Activated naive CD4-positive, alpha-beta T cell (primary cell): ENCODE measurements at regions not wholly inside any gene's neighbourhood (a gene's known extent, or its start where the extent isn't known, plus 50 kb on each side); places are given as distances from the start of the nearest gene placed in this dataset.

Experiments
- DNase-seq, 4 experiments: peaks; one replicate each; lab custom pipeline; 2025; lab: John Stamatoyannopoulos, UW

GRCh38 chr4:124219389-124219788 is 493.1 kb downstream of the ANKRD50 start:
- no peak for DNase-seq

GRCh38 chr4:124224256-124224655 is 488.3 kb downstream of the ANKRD50 start:
- no peak for DNase-seq

DNA sequence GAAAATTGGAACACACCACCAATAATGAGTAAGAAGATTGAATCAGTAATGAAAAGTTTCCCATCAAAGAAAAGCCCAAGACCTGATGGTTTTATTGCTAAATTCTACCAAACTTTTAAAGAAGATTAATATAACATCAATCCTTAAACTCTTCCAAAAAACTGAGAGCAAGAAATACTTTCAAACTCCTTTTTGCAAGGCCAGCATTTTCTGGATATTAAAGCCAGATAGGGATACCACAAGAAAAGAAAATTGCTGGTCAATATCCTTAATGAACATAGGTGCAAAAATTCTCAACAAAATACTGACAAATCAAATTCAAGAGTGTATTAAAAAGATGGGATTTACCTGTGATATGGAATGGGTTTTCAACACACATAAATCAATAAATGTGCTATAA is 484.6 kb downstream of the ANKRD50 start:
- no peak for DNase-seq

DNA sequence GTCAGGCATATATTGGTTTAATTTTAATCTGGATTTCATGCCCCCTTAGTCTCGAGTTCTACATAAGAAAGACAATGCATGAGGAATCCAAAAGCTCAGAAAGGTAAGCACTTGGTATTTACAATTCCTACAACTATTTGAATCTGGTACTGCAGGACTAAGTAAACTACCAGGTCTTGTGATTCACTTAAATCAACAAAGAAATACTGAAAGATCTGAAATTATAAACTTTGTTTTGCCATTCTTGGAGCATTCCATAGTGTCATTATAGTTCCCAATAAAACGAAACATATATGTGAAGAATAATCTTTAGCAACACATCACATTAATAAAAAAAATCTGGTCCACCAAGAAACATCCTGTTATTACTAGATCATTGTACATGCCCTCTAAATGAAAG is 482.3 kb downstream of the ANKRD50 start:
- no peak for DNase-seq

DNA sequence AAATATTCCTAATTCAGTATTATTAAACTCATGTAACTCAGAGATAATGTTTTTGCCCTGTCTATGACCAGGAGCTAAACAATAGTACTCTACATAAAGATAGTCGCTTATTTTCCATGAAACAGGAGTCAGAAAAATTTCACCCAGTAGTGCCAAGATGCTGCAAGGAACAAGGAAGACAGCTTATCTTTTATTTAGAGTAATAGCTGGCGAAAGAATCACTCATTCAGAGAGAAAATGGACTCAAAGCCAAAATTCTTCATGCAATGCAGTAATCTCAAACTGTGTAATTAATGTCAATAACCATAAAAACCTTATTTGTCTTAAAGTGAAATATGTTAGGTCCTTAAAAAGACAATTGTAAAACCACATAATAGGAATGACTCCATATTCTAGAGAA is 477.8 kb downstream of the ANKRD50 start:
- DNase-seq: no peak

GRCh38 chr4:124243671-124244366 is 468.7 kb downstream of the ANKRD50 start:
- no peak for DNase-seq

GRCh38 chr4:124253080-124253479 is 459.5 kb downstream of the ANKRD50 start:
- no peak for DNase-seq

- peak in 1 of 4 experiments; percentile 0 for DNase-seq
Measured at GRCh38 chr4:124262211-124263179, 450.0 kb downstream of the ANKRD50 start.

- no peak for DNase-seq
Measured at GRCh38 chr4:124265701-124266100, 446.8 kb downstream of the ANKRD50 start.

DNA sequence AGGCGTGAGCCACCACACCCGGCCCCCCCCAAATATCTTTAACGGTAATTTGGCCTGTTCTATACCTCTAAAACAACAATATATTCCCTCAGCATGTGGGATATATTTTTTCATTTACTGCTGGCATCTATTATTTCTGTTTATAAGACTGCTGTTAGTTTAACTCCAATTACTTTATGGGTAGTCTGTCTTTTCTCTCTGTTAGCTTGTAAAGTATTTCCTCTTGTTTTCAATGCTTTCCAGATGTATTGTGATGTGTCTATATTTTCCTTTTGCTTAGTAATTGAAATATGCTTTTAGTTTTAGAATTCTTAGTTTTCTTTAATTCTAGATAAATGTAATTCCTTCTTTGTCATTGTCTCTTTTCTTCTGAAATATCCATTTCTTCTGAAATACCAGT is 445.8 kb downstream of the ANKRD50 start:
- DNase-seq: no peak

- DNase-seq: no peak
Measured at GRCh38 chr4:124276461-124276860, 436.1 kb downstream of the ANKRD50 start.

DNA sequence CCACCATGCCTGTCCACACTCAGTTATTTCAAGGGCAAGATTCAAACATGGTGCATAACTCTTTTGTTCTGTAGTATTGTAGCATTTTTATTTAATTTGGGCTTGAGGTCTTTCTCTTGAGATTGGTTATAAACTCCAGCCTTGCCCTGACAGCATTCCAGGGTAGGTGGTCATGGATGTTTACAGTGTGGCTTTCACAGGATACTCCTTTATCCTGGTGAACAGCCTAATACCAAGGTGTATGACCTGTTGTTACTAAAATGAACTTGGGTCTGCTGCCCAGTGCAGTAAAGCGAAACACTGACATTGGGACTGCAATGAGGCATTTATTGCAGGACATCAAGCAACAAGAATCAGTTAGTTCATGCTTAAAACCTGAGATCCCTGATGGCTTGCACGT is 434.8 kb downstream of the ANKRD50 start:
- DNase-seq: no peak

GRCh38 chr4:124278477-124278876 is 434.1 kb downstream of the ANKRD50 start:
- no peak for DNase-seq

DNA sequence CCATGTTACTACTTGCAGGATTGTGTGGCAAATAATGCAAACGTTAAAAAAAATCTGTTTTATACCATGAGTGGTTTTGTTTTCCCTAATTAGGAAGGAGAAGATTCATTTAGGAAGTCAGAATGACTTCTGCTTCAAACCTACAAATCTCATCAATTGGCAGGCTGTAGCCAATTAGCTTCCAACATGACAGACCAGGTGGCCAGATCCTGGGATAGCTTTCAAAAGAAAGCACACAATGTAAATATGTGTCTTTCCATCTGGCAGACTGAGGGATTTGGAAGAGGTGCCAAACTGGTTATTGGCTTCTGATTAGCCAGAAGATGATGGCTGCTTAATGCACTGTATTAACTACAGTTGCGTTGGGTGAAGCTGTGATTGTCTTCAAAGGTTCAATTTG is 432.8 kb downstream of the ANKRD50 start:
- no peak for DNase-seq

DNA sequence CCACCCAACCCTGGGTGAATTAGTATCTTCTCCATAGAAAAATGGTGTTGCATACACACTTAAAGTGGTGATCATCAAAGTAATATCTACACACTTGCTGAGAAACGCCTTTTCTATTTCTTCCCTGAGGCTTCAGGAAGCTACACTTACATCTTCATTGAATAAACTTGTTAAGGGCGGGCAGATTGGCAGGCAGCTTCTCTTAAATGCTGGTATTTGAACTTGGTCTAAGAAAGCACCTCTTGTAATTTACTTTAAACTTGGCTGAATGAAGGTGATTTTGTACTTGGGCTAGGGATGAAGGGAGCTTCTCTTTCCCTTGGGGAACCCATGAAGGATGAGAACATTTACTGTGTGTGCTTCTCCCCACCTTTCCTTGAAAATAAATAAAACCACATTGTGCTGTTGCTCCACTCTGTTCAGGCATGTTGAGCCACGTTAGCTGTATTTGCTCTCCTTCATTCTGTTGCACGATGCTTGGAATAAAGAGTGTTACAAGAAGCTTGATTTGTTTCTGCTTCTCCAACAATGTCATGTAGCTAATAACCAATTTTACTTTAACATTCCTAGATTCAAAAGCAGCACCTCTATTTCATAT is 430.1 kb downstream of the ANKRD50 start:
- no peak for DNase-seq

GRCh38 chr4:124288706-124289486 is 423.6 kb downstream of the ANKRD50 start:
- DNase-seq: no peak

GRCh38 chr4:124290678-124291077 is 421.9 kb downstream of the ANKRD50 start:
- DNase-seq: no peak

- DNase-seq: no peak
Measured at GRCh38 chr4:124295413-124295812, 417.1 kb downstream of the ANKRD50 start.

DNA sequence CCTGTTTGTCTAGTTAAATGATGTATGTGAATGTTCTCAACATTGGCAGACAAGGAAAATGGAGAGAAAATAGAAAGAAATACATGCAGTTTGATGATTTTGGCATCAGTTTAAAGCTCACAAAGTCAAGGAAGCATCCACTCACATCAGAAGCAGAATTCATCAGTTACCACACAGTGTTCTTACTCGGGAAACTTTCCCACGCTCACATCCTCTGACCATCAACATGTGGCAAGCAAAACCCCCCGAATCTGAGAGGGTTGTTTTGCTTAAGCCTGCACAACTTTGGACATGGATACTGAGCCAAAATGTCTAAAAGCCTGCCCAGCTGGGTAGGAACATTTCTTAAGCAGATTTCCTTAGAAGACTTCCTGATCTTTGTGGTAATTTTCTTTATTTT is 407.6 kb downstream of the ANKRD50 start:
- no peak for DNase-seq

DNA sequence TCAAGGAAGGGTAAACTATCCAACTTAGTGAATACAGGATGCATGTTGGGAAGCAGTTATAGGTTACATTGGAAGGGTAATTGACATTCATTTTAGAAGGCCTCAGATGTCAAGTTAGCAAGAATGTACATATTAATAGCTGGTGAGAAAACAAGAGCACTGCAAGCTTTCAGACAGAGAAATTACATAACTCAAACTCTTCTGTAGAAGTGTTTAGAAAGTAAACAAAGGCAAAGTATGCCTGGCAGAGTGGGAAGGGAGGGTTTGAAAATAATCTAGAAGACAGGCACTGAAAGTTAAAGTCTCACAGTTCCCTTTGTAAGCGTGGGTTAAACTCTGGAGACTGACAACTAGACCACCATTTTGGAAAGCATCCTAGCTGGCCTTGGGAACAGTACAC is 406.2 kb downstream of the ANKRD50 start:
- no peak for DNase-seq

- DNase-seq: no peak
Measured at GRCh38 chr4:124307143-124307542, 405.4 kb downstream of the ANKRD50 start.

- no peak for DNase-seq
Measured at GRCh38 chr4:124318292-124318691, 394.2 kb downstream of the ANKRD50 start.
